HepG2 (cell line): ENCODE measurements at regions not wholly inside any gene's neighbourhood (a gene's known extent, or its start where the extent isn't known, plus 50 kb on each side); places are given as distances from the start of the nearest gene placed in this dataset.

ENCODE experiments used
- ATAC-seq: fragments of 200-7000 bp; cut with Tn5 transposase; 3 replicates; pipeline ENCODE4 v1.9.1; 2020; ENCODE audit warnings: mild to moderate bottlenecking, moderate library complexity
- BruUV-seq: library from RNA; stranded (reverse); fragments of 400-500 nt; replicated peaks from 2 replicates; lab custom pipeline; 2021; lab: Mats Ljungman, UMichigan
- CTCF ChIA-PET: fragments of 300-600 bp; formaldehyde crosslinking; extraction: SDS; loops from one replicate; lab custom pipeline; 2021; ENCODE audit warnings: low total read pairs, inconsistent platforms, low intra/inter-chr PET ratio; lab: Yijun Ruan, JAX
- POLR2A ChIA-PET: fragments of 350-600 bp; sonication (Branson Sonifier 250); formaldehyde crosslinking; loops from one replicate; lab custom pipeline; 2020; ENCODE audit warnings: antibody characterized with exemption, inconsistent platforms; lab: Yijun Ruan, JAX
- DNase-seq: peaks from one replicate; pipeline ENCODE4 v3.0.0-alpha.2; 2015; ENCODE audit warnings: low spot score
- FAIRE-seq: peaks from 3 replicates; lab custom pipeline; 2011; peaks lifted over from hg19 to GRCh38; lab: Jason Lieb, UNC
- H2AFZ ChIP-seq: one replicate; pipeline ENCODE4 v1.6.1; 2011; ENCODE audit warnings: low read length, inconsistent platforms
- H3K27ac ChIP-seq: fragments of 300-600 bp; 3 replicates; pipeline ENCODE4 v1.8.0; 2011; ENCODE audit warnings: mixed run types, mild to moderate bottlenecking, mixed read lengths, low read length, inconsistent platforms; ENCODE audit not compliant: insufficient read depth; ENCODE audit errors: extremely low read length
- H3K27me3 ChIP-seq, 2 experiments: fragments of 200-600 bp in 1 of 2; 2 replicates in 1 of 2; 3 replicates in 1 of 2; pipeline versions ENCODE4 v1.6.0 to v1.8.0; 2011; ENCODE audit warnings: low read length in 2 of 2, mild to moderate bottlenecking in 2 of 2, moderate library complexity in 2 of 2, inconsistent platforms in 1 of 2; ENCODE audit not compliant: insufficient read depth in 2 of 2, control insufficient read depth in 1 of 2
- H3K36me3 ChIP-seq, 2 experiments: fragments of 200-600 bp in 1 of 2; replicated peaks in 1 of 2; 2 replicates in 1 of 2; 3 replicates in 1 of 2; pipeline versions ENCODE4 v1.5.1 to v1.8.0; 2011; ENCODE audit warnings: low read length in 2 of 2, inconsistent platforms in 1 of 2; ENCODE audit not compliant: insufficient read depth in 2 of 2, control insufficient read depth in 1 of 2
- H3K4me1 ChIP-seq: 2 replicates; pipeline ENCODE4 v1.5.1; 2012; ENCODE audit warnings: low read length, inconsistent platforms; ENCODE audit not compliant: insufficient read depth
- H3K4me2 ChIP-seq: 2 replicates; pipeline ENCODE4 v1.6.0; 2011; ENCODE audit warnings: low read depth, low read length, inconsistent platforms
- H3K4me3 ChIP-seq, 3 experiments: fragments of 200-600 bp in 1 of 3; sonication (generic), shearing (Covaris generic) in 1 of 3; replicated peaks in 1 of 3; 2 replicates each; pipeline ENCODE4 v1.5.1; 2011 to 2016; ENCODE audit warnings: low read length in 3 of 3, inconsistent platforms in 2 of 3, low read depth in 2 of 3, mild to moderate bottlenecking in 2 of 3, control low read depth in 1 of 3, mixed read lengths in 1 of 3; ENCODE audit not compliant: insufficient read depth in 1 of 3
- H3K79me2 ChIP-seq: one replicate; pipeline ENCODE4 v1.6.1; 2011; ENCODE audit warnings: low read length, inconsistent platforms; ENCODE audit not compliant: insufficient read depth
- H3K9ac ChIP-seq: 2 replicates; pipeline ENCODE4 v1.6.0; 2011; ENCODE audit warnings: mild to moderate bottlenecking, low read depth, low read length, inconsistent platforms; ENCODE audit not compliant: insufficient read depth
- H3K9me3 ChIP-seq: 2 replicates; pipeline ENCODE4 v1.5.1; 2012; ENCODE audit warnings: mild to moderate bottlenecking, low read length
- H4K20me1 ChIP-seq: 2 replicates; pipeline ENCODE4 v1.6.0; 2011; ENCODE audit warnings: inconsistent platforms, mild to moderate bottlenecking, low read length, moderate library complexity; ENCODE audit not compliant: insufficient read depth
- CBX2 ChIP-seq, 2 experiments: fragments of 200-600 bp in 1 of 2; sonication (generic); formaldehyde crosslinking in 1 of 2; IDR thresholded peaks; 2 replicates each; pipeline versions ENCODE4 v1.7.0 to v1.8.1; 2018 to 2022; ENCODE audit warnings: low read depth in 2 of 2, low read length in 1 of 2, mild to moderate bottlenecking in 1 of 2, missing genetic modification reagents in 1 of 2
- CHCHD3 ChIP-seq: sonication (generic); formaldehyde crosslinking; IDR thresholded peaks from 2 replicates; pipeline ENCODE4 v1.8.0; 2022; ENCODE audit warnings: mild to moderate bottlenecking, missing genetic modification reagents, moderate library complexity
- HNRNPUL1 ChIP-seq: fragments of 200-400 bp; formaldehyde crosslinking; IDR thresholded peaks from 2 replicates; pipeline ENCODE4 v1.6.1; 2017; ENCODE audit warnings: low read depth, mild to moderate bottlenecking, low read length, moderate library complexity
- NFYB ChIP-seq: sonication (generic); formaldehyde crosslinking; IDR thresholded peaks from 2 replicates; pipeline ENCODE4 v1.4.0; 2020; ENCODE audit warnings: missing genetic modification reagents
- PLSCR1 ChIP-seq: sonication (generic); formaldehyde crosslinking; IDR thresholded peaks from 2 replicates; pipeline ENCODE4 v1.5.0; 2020; ENCODE audit warnings: missing genetic modification reagents, mild to moderate bottlenecking, borderline replicate concordance
- RAD21 ChIP-seq: fragments of 450-650 bp; formaldehyde crosslinking; IDR thresholded peaks from 2 replicates; pipeline ENCODE4 v1.5.0; 2020; ENCODE audit warnings: mild to moderate bottlenecking
- SMAD3 ChIP-seq: sonication (generic); formaldehyde crosslinking; IDR thresholded peaks from 2 replicates; pipeline ENCODE4 v1.4.0; 2020; ENCODE audit warnings: missing genetic modification reagents
- SYNCRIP ChIP-seq: fragments of 200-400 bp; formaldehyde crosslinking; IDR thresholded peaks from 2 replicates; pipeline ENCODE4 v1.6.1; 2018; ENCODE audit warnings: mild to moderate bottlenecking, low read depth, low read length; ENCODE audit not compliant: insufficient read depth
- TAF15 ChIP-seq: fragments of 200-400 bp; formaldehyde crosslinking; IDR thresholded peaks from one replicate; pipeline ENCODE4 v1.6.1; 2018; ENCODE audit warnings: mild to moderate bottlenecking, low read depth, low read length; ENCODE audit not compliant: poor library complexity, severe bottlenecking
- ZBTB3 ChIP-seq: sonication (generic); formaldehyde crosslinking; IDR thresholded peaks from 2 replicates; pipeline ENCODE4 v1.4.0; 2020; ENCODE audit warnings: low read depth, mild to moderate bottlenecking, moderate library complexity, missing genetic modification reagents, borderline replicate concordance
- ZFYVE20 ChIP-seq: sonication (generic); formaldehyde crosslinking; IDR thresholded peaks from 2 replicates; pipeline ENCODE4 v1.8.0; 2023; ENCODE audit warnings: low read depth, mild to moderate bottlenecking, moderate library complexity, missing genetic modification reagents, borderline replicate concordance
- ZNF3 ChIP-seq: IDR thresholded peaks from 2 replicates; pipeline ENCODE4 v1.7.0; 2017; ENCODE audit warnings: inconsistent platforms
- ZNF782 ChIP-seq: sonication (generic); formaldehyde crosslinking; IDR thresholded peaks from 2 replicates; pipeline ENCODE4 v1.4.0; 2020; ENCODE audit warnings: missing genetic modification reagents, mild to moderate bottlenecking, borderline replicate concordance
- WGBS: methylation state at CpG from one replicate; pipeline ENCODE4 v1.1.6; 2017; ENCODE audit warnings: low lambda C conversion rate; 5-methylcytosine and 5-hydroxymethylcytosine counted together
- in situ Hi-C: cut with HindIII; loops from 2 replicates; pipeline ENCODE4 v1.10.0; 2017; ENCODE audit warnings: low pct_unique_long_range_greater_than_20kb; ENCODE audit not compliant: extremely low pct_ligation_motif_present
- intact Hi-C: fragments of 100-400 bp; cut with micrococcal nuclease; formaldehyde crosslinking; loops from one replicate; pipeline ENCODE4 v1.10.0; 2022; ENCODE audit not compliant: unreplicated experiment
- TF ChIP-seq, protein P1 (sequence below): sonication (generic); formaldehyde crosslinking; IDR thresholded peaks from 2 replicates; pipeline ENCODE4 v1.4.0; 2020; ENCODE audit warnings: mild to moderate bottlenecking, missing genetic modification reagents

GRCh38 chr12:43648636-43649035, 96.6 kb upstream of the ADAMTS20 start (continued):
- TF ChIP-seq, protein P1, sequence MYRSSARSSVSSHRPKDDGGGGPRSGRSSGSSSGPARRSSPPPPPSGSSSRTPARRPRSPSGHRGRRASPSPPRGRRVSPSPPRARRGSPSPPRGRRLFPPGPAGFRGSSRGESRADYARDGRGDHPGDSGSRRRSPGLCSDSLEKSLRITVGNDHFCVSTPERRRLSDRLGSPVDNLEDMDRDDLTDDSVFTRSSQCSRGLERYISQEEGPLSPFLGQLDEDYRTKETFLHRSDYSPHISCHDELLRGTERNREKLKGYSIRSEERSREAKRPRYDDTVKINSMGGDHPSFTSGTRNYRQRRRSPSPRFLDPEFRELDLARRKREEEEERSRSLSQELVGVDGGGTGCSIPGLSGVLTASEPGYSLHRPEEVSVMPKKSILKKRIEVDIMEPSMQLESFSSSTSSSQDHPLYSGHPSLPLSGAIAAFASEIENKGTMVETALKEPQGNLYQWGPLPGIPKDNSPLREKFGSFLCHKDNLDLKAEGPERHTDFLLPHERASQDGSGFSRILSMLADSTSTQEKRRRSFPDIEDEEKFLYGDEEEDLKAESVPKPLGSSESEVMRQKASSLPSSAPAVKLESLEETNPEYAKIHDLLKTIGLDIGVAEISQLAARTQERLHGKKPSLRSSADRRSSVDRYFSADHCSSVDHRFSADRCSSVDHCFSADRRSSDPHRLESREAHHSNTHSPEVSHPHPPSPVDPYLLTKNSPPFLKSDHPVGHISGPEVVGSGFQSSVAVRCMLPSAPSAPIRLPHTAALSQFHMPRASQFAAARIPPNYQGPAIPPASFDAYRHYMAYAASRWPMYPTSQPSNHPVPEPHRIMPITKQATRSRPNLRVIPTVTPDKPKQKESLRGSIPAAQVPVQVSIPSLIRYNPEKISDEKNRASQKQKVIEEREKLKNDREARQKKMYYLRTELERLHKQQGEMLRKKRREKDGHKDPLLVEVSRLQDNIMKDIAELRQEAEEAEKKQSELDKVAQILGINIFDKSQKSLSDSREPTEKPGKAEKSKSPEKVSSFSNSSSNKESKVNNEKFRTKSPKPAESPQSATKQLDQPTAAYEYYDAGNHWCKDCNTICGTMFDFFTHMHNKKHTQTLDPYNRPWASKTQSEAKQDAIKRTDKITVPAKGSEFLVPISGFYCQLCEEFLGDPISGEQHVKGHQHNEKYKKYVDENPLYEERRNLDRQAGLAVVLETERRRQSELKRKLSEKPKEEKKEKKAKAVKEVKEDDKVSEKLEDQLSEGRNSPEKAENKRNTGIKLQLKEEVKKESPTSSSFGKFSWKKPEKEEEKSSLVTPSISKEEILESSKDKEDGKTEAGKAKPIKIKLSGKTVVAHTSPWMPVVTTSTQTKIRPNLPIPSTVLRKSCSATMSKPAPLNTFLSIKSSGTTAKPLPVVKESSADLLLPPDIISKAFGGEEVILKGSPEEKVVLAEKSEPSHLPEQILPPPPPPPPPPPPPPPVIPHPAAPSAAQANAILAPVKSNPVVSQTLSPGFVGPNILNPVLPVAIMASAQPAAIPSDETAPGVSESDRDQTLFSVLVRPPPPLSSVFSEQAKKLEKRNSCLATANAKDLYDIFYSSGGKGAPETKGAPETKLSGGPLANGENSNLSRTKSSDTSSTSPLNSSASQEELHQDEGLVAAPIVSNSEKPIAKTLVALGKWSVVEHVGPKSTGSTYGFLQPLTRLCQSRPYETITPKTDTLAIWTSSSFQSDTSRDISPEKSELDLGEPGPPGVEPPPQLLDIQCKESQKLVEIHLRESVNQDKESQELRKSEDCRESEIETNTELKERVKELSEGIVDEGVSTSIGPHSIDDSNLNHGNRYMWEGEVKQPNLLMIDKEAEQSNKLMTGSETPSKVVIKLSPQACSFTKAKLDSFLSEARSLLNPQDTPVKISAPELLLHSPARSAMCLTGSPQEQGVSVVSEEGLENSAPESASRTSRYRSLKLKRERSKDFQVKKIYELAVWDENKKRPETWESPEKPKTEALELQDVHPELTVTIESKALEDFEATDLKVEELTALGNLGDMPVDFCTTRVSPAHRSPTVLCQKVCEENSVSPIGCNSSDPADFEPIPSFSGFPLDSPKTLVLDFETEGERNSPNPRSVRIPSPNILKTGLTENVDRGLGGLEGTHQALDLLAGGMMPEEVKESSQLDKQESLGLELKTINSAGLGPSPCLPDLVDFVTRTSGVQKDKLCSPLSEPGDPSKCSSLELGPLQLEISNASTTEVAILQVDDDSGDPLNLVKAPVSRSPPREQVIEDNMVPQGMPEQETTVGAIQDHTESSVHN (CRISPR knock-in tag) = no peak
- TF ChIP-seq RAD21 (CRISPR knock-in tag) (no peak), ZFYVE20 (CRISPR knock-in tag) (no peak), ZBTB3 (CRISPR knock-in tag) (no peak)

- no TSS peak for BruUV-seq
- ChIA-PET CTCF (no interaction called here), POLR2A (no interaction called here)
- no peaks in the 10 kb centered on the region for H3K9me3 ChIP-seq
- H3K27me3 ChIP-seq = no peaks in the 10 kb centered on the region
- no peak overlapping the region for H3K9ac ChIP-seq
- H3K27ac ChIP-seq = no peak overlapping the region
- no peak overlapping the region for H3K4me3 ChIP-seq
- H3K4me1 ChIP-seq = no peaks in the 10 kb centered on the region
- no peaks in the 10 kb centered on the region for H3K79me2 ChIP-seq
- DNase-seq (no peak), ATAC-seq (no peak), FAIRE-seq (no peak)
- H4K20me1 ChIP-seq = no peaks in the 10 kb centered on the region
- WGBS = 3% methylated on average over 4 of the region's 4 CpGs
- H2AFZ ChIP-seq = no peak overlapping the region
- no peaks in the 10 kb centered on the region for H3K36me3 ChIP-seq
- H3K4me2 ChIP-seq = no peak overlapping the region
- intact Hi-C loops = no loop called here
- in situ Hi-C loops = no loop called here
- no peak for TF ChIP-seq ZNF782 (CRISPR knock-in tag)
- no peak for TF ChIP-seq CHCHD3 (CRISPR knock-in tag)
- no peak for TF ChIP-seq TAF15
- no peak for TF ChIP-seq SYNCRIP
- no peak for TF ChIP-seq CBX2 (IDR thresholded peaks at IDR 0.05; ENCODE audit: low read depth, low read length)
- no peak for TF ChIP-seq CBX2 (CRISPR knock-in tag; IDR thresholded peaks at IDR 0.05; ENCODE audit: low read depth)
- TF ChIP-seq SMAD3 = no peak
- TF ChIP-seq NFYB = no peak
- TF ChIP-seq PLSCR1 = no peak
- no peak for TF ChIP-seq ZNF3
- no peak for TF ChIP-seq HNRNPUL1
Observed at GRCh38 chr12:43638806-43639205, 86.8 kb upstream of the ADAMTS20 start.
